ENCODE measurements at regions not wholly inside any gene's neighbourhood (a gene's known extent, or its start where the extent isn't known, plus 50 kb on each side); places are given as distances from the start of the nearest gene placed in this dataset.
"Not testable (repeated sequence)": the region's sequence is repeated elsewhere in the genome, so short reads cannot be mapped to it uniquely, and the experiment has no call there.

DNA sequence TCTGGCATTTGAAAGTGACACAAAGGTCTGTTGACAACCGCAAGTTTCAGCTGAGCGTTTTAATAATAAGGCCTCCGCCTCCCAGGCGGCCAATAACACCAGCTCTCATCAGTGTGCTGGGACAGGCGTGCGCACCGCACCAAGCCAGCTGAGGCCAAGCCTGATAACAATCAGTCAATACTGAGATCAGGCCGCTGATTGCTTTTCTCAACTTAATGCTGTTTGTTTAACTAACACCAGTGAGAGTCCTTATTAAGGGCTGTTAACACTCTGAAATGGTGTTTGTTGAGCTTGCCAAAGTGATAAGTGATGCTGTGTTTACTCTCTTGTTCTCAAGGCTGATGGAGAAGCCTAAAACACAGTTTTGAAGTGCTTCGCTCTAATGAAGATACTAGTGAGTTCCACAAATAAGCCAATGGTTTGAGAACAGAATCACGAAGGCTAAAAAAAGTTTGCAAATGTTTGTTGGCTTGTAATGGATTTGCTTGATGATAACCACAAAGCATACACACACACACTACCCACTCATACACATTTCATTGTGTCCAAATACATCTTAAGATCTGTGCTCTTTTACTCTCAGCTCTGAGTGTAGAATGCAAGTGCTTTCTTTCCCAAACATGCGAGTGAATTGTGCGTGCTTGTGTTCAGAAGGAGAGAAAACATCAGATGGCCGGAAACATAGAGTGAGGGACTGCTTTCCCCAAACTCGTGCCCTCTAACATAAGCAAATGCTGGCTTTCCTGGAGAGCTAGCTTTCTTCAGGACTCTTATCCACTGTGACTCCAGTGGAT, 330.4 kb upstream of the KLF4 start:
- no peaks in the 10 kb centered on the region for H3K27me3 Mint-ChIP-seq (ENCODE audit: insufficient read depth, unreplicated experiment)
- no peaks in the 10 kb centered on the region for H3K9me3 Mint-ChIP-seq (ENCODE audit: unreplicated experiment)
- no peak for DNase-seq (ENCODE audit: unreplicated experiment)
- ChIA-PET CTCF (interaction anchor here (0.7 kb wide), 1 partner anchor 198 kb away, joined by 3 read pairs; no protein-coding TSS in a partner anchor), POLR2A (interaction anchor here (0.6 kb wide), 2 partner anchors 10 to 13 kb away, joined by 3 to 4 read pairs; no protein-coding TSS in a partner anchor)
- intact Hi-C loops (cut with micrococcal nuclease), result no loop called here
- H3K36me3 Mint-ChIP-seq (ENCODE audit: insufficient read depth, unreplicated experiment), result peaks cover 5% of the 10 kb centered on the region
- no peak overlapping the region for H3K4me3 Mint-ChIP-seq (ENCODE audit: unreplicated experiment)
- TF ChIP-seq, protein P1, sequence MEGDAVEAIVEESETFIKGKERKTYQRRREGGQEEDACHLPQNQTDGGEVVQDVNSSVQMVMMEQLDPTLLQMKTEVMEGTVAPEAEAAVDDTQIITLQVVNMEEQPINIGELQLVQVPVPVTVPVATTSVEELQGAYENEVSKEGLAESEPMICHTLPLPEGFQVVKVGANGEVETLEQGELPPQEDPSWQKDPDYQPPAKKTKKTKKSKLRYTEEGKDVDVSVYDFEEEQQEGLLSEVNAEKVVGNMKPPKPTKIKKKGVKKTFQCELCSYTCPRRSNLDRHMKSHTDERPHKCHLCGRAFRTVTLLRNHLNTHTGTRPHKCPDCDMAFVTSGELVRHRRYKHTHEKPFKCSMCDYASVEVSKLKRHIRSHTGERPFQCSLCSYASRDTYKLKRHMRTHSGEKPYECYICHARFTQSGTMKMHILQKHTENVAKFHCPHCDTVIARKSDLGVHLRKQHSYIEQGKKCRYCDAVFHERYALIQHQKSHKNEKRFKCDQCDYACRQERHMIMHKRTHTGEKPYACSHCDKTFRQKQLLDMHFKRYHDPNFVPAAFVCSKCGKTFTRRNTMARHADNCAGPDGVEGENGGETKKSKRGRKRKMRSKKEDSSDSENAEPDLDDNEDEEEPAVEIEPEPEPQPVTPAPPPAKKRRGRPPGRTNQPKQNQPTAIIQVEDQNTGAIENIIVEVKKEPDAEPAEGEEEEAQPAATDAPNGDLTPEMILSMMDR (IDR thresholded peaks at IDR 0.05; ENCODE audit: unreplicated experiment), result no peak
- H3K4me1 Mint-ChIP-seq (ENCODE audit: insufficient read depth, unreplicated experiment), result no peaks in the 10 kb centered on the region
- no TSS peak for BruUV-seq (replicated peaks)
- H3K27ac Mint-ChIP-seq (ENCODE audit: low read depth, unreplicated experiment), result no peak overlapping the region

DNA sequence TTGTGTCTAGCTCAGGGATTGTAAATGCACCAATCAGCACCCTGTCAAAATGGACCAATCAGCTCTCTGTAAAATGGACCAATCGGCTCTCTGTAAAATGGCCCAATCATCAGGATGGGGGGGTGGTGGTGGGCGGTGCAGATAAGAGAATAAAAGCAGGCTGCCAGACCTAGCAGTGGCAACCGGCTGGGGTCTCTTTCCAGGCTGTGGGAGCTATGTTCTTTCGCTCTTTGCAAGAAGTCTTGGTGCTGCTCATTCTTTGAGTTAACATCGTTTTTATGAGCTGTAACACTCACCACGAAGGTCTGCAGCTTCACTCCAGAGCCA, 328.9 kb upstream of the KLF4 start:
- H3K36me3 Mint-ChIP-seq (ENCODE audit: insufficient read depth, unreplicated experiment); intact Hi-C loops (cut with micrococcal nuclease); H3K27me3 Mint-ChIP-seq (ENCODE audit: insufficient read depth, unreplicated experiment); DNase-seq (ENCODE audit: unreplicated experiment); H3K9me3 Mint-ChIP-seq (ENCODE audit: unreplicated experiment); H3K4me1 Mint-ChIP-seq (ENCODE audit: insufficient read depth, unreplicated experiment); BruUV-seq (replicated peaks); H3K4me3 Mint-ChIP-seq (ENCODE audit: unreplicated experiment); POLR2A ChIA-PET; H3K27ac Mint-ChIP-seq (ENCODE audit: low read depth, unreplicated experiment): not testable (repeated sequence)
- CTCF ChIA-PET, result interaction anchor here (0.6 kb wide), 1 partner anchor 192 kb away, joined by 3 read pairs; no protein-coding TSS in a partner anchor

DNA sequence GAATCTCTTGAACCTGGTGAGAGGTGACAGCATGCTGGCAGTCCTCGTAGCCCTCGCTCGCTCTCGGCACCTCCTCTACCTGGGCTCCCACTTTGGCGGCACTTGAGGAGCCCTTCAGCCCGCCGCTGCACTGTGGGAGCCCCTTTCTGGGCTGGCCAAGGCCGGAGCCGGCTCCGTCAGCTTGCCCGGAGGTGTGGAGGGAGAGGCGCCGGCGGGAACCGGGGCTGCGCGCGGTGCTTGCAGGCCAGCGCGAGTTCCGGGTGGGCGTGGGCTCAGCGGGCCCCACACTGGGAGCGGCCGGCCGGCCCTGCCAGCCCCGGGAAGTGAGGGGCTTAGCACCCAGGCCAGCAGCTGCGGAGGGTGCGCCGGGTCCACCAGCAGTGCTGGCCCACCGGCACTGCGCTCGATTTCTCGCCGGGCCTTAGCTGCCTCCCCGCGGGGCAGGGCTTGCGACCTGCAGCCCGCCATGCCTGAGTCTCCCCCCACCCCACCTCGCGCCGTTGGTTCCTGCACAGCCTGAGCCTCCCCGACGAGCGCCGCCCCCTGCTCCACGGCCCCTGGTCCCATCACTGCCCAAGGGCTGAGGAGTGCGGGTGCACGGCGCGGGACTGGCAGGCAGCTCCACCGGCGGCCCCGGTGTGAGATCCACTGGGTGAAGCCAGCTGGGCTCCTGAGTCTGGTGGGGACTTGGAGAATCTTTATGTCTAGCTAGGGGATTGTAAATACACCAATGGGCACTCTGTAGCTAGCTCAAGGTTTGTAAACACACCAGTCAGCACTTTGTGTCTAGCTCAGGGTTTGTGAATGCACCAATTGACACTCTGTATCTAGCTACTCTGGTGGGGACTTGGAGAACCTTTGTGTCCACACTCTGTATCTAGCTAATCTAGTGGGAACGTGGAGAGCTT, 328.3 kb upstream of the KLF4 start:
- POLR2A ChIA-PET; H3K4me1 Mint-ChIP-seq (ENCODE audit: insufficient read depth, unreplicated experiment); H3K9me3 Mint-ChIP-seq (ENCODE audit: unreplicated experiment); H3K27ac Mint-ChIP-seq (ENCODE audit: low read depth, unreplicated experiment); DNase-seq (ENCODE audit: unreplicated experiment); H3K36me3 Mint-ChIP-seq (ENCODE audit: insufficient read depth, unreplicated experiment); BruUV-seq (replicated peaks); H3K27me3 Mint-ChIP-seq (ENCODE audit: insufficient read depth, unreplicated experiment); CTCF ChIA-PET; intact Hi-C loops (cut with micrococcal nuclease); H3K4me3 Mint-ChIP-seq (ENCODE audit: unreplicated experiment): not testable (repeated sequence)

DNA sequence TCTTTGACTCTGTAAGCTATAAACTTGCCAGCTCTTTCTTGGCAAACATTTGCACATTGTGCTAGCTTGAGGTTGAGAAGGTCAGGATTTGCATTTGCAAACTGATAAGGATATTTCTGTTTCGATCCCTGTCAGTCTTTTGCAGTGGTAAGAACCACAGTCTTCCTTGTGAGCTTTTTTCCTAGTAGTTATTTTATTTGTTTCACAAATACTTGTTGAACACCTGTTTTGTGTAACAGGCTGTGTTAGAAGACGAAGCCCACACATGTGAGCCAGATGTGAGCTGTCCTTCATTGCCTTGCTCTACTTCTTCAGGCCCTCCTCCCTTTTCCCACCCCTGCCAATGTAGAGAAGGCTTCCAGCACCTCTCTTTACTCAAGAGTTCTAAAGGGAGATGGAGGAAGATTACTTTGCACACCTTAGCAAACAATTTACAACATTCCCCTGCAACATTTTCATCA, 327.0 kb upstream of the KLF4 start:
- H3K36me3 Mint-ChIP-seq (ENCODE audit: insufficient read depth, unreplicated experiment), result peaks cover 5% of the 10 kb centered on the region
- CTCF ChIA-PET, result interaction anchor here (1.1 kb wide), 1 partner anchor 8 kb away, joined by 3 read pairs; no protein-coding TSS in a partner anchor
- TF ChIP-seq, protein P1 (IDR thresholded peaks at IDR 0.05; ENCODE audit: unreplicated experiment), result no peak
- BruUV-seq (replicated peaks), result no TSS peak
- POLR2A ChIA-PET, result no interaction called here
- intact Hi-C loops (cut with micrococcal nuclease), result no loop called here
- no peaks in the 10 kb centered on the region for H3K9me3 Mint-ChIP-seq (ENCODE audit: unreplicated experiment)
- no peak overlapping the region for H3K27ac Mint-ChIP-seq (ENCODE audit: low read depth, unreplicated experiment)
- H3K4me1 Mint-ChIP-seq (ENCODE audit: insufficient read depth, unreplicated experiment), result no peaks in the 10 kb centered on the region
- no peak for DNase-seq (ENCODE audit: unreplicated experiment)
- H3K4me3 Mint-ChIP-seq (ENCODE audit: unreplicated experiment), result no peak overlapping the region
- H3K27me3 Mint-ChIP-seq (ENCODE audit: insufficient read depth, unreplicated experiment), result no peaks in the 10 kb centered on the region
